Testis (tissue), 2 donors: ENCODE measurements at regions not wholly inside any gene's neighbourhood (a gene's known extent, or its start where the extent isn't known, plus 50 kb on each side); places are given as distances from the start of the nearest gene placed in this dataset.

ENCODE experiments used
- CTCF ChIP-seq, 3 experiments: fragments of 450-650 bp in 2 of 3; fragments of 200-600 bp in 1 of 3; sonication (generic) in 1 of 3; IDR thresholded peaks; one replicate each; pipeline ENCODE4 v1.5.1; 2016 to 2019; ENCODE audit warnings: antibody characterized with exemption in 3 of 3, mild to moderate bottlenecking in 2 of 3, moderate library complexity in 1 of 3
- POLR2A ChIP-seq: fragments of 450-650 bp; IDR thresholded peaks from one replicate; pipeline ENCODE4 v1.6.1; 2017; ENCODE audit warnings: antibody characterized with exemption, mild to moderate bottlenecking, moderate library complexity

GRCh38 chr15:94626949-94627348, 395.6 kb downstream of the MCTP2 start:
- no peak for TF ChIP-seq CTCF (IDR thresholded peaks at IDR 0.05)
- TF ChIP-seq POLR2A, result no peak
